Trophoblast cell (in vitro differentiated cells and primary cell): ENCODE measurements at regions not wholly inside any gene's neighbourhood (a gene's known extent, or its start where the extent isn't known, plus 50 kb on each side); places are given as distances from the start of the nearest gene placed in this dataset.
"Not testable (repeated sequence)": the region's sequence is repeated elsewhere in the genome, so short reads cannot be mapped to it uniquely, and the experiment has no call there.

Experiments
- DNase-seq, 2 donors: peaks; one replicate each; pipeline ENCODE4 v3.0.0-alpha.2; 2016
- H2AFZ ChIP-seq: 2 replicates; pipeline ENCODE4 v1.6.1; 2013; ENCODE audit warnings: low read length, moderate library complexity, mild to moderate bottlenecking; ENCODE audit not compliant: insufficient read depth, poor library complexity
- H2AK5ac ChIP-seq: 2 replicates; pipeline ENCODE4 v1.6.1; 2013; ENCODE audit warnings: mild to moderate bottlenecking, low read length
- H2BK120ac ChIP-seq: 2 replicates; pipeline ENCODE4 v1.6.1; 2013; ENCODE audit warnings: low read length, mild to moderate bottlenecking, moderate library complexity; ENCODE audit not compliant: insufficient read depth, poor library complexity
- H2BK12ac ChIP-seq: 2 replicates; pipeline ENCODE4 v1.6.1; 2013; ENCODE audit warnings: mild to moderate bottlenecking, low read length, moderate library complexity
- H2BK5ac ChIP-seq: 2 replicates; pipeline ENCODE4 v1.6.1; 2013; ENCODE audit warnings: low read length, low read depth, moderate library complexity, mild to moderate bottlenecking; ENCODE audit not compliant: poor library complexity
- H3K14ac ChIP-seq: 2 replicates; pipeline ENCODE4 v1.6.1; 2013; ENCODE audit warnings: mild to moderate bottlenecking, low read length
- H3K18ac ChIP-seq: 2 replicates; pipeline ENCODE4 v1.6.1; 2013; ENCODE audit warnings: mild to moderate bottlenecking, low read length
- H3K23ac ChIP-seq: 2 replicates; pipeline ENCODE4 v1.6.1; 2013; ENCODE audit warnings: low read length
- H3K27ac ChIP-seq: 2 replicates; pipeline ENCODE4 v1.5.1; 2013; ENCODE audit warnings: low read depth, mild to moderate bottlenecking, inconsistent platforms, low read length, moderate library complexity
- H3K27me3 ChIP-seq: 2 replicates; pipeline ENCODE4 v1.6.1; 2013; ENCODE audit warnings: inconsistent platforms, mild to moderate bottlenecking, low read length, moderate library complexity; ENCODE audit not compliant: insufficient read depth
- H3K36me3 ChIP-seq, 2 experiments: 1 replicate in 1 of 2; 2 replicates in 1 of 2; pipeline ENCODE4 v1.6.1; 2013; ENCODE audit warnings: low read length in 2 of 2, mild to moderate bottlenecking in 2 of 2, moderate library complexity in 1 of 2; ENCODE audit not compliant: insufficient read depth in 2 of 2, control insufficient read depth in 1 of 2
- H3K4ac ChIP-seq: 2 replicates; pipeline ENCODE4 v1.6.1; 2013; ENCODE audit warnings: low read depth, mild to moderate bottlenecking, low read length, moderate library complexity
- H3K4me1 ChIP-seq, 2 experiments: 1 replicate in 1 of 2; 2 replicates in 1 of 2; pipeline ENCODE4 v1.6.1; 2013; ENCODE audit warnings: low read length in 2 of 2, mild to moderate bottlenecking in 2 of 2, moderate library complexity in 1 of 2; ENCODE audit not compliant: insufficient read depth in 2 of 2, control insufficient read depth in 1 of 2
- H3K4me2 ChIP-seq: 2 replicates; pipeline ENCODE4 v1.6.1; 2013; ENCODE audit warnings: inconsistent platforms, mild to moderate bottlenecking, low read length, moderate library complexity
- H3K4me3 ChIP-seq: 2 replicates; pipeline ENCODE4 v1.5.1; 2013; ENCODE audit warnings: mild to moderate bottlenecking, low read depth, low read length, inconsistent platforms
- H3K79me1 ChIP-seq: one replicate; pipeline ENCODE4 v1.6.1; 2013; ENCODE audit warnings: low read length
- H3K79me2 ChIP-seq: 2 replicates; pipeline ENCODE4 v1.6.1; 2013; ENCODE audit warnings: low read length, mild to moderate bottlenecking; ENCODE audit not compliant: control insufficient read depth, insufficient read depth, poor library complexity
- H3K9ac ChIP-seq: 2 replicates; pipeline ENCODE4 v1.6.1; 2013; ENCODE audit warnings: mild to moderate bottlenecking, low read length
- H3K9me3 ChIP-seq: 2 replicates; pipeline ENCODE4 v1.6.1; 2013; ENCODE audit warnings: low read depth, mild to moderate bottlenecking, control low read depth, inconsistent platforms, low read length; ENCODE audit not compliant: insufficient read depth
- H4K12ac ChIP-seq: 2 replicates; pipeline ENCODE4 v1.6.1; 2013; ENCODE audit warnings: low read depth, mild to moderate bottlenecking, low read length, moderate library complexity
- H4K8ac ChIP-seq: 2 replicates; pipeline ENCODE4 v1.6.1; 2013; ENCODE audit warnings: low read depth, mild to moderate bottlenecking, low read length, moderate library complexity
- H4K91ac ChIP-seq: one replicate; pipeline ENCODE4 v1.6.1; 2013; ENCODE audit warnings: low read depth, mild to moderate bottlenecking, low read length, moderate library complexity
- WGBS: extraction: QIAGEN DNeasy Blood & Tissue Kit; methylation state at CpG from one replicate; pipeline ENCODE4 v1.1.7; 2013; ENCODE audit warnings: missing lambda C conversion rate; ENCODE audit not compliant: insufficient read length, insufficient coverage; ENCODE audit errors: extremely low coverage; 5-methylcytosine and 5-hydroxymethylcytosine counted together

- Histone ChIP-seq H2AFZ (no peak overlapping the region), H2BK12ac (no peak overlapping the region), H2AK5ac (no peak overlapping the region), H2BK5ac (no peak overlapping the region), H3K36me3 (no peaks in the 10 kb centered on the region), H4K12ac (no peak overlapping the region), H2BK120ac (no peak overlapping the region), H3K23ac (no peak overlapping the region), H4K91ac (no peak overlapping the region), H3K27me3 (no peaks in the 10 kb centered on the region), H3K79me2 (peaks cover 2% of the 10 kb centered on the region), H3K18ac (no peak overlapping the region), H3K4me1 (peaks cover 4 to 7% of the 10 kb centered on the region in 2 experiments), H3K9me3 (no peaks in the 10 kb centered on the region), H4K8ac (no peak overlapping the region), H3K27ac (no peak overlapping the region), H3K4me2 (no peak overlapping the region), H3K14ac (no peak overlapping the region), H3K4ac (no peak overlapping the region), H3K9ac (no peak overlapping the region), H3K79me1 (peaks cover 16% of the 10 kb centered on the region), H3K4me3 (no peak overlapping the region)
- no peak for DNase-seq
- WGBS, result no CpG with 5 or more reads among the region's 2 CpGs
Measured at GRCh38 chr10:90227786-90228185, 526.4 kb downstream of the KIF20B start.

- Histone ChIP-seq H2BK12ac (no peak overlapping the region), H3K9me3 (no peaks in the 10 kb centered on the region), H3K36me3 (no peaks in the 10 kb centered on the region), H3K27ac (no peak overlapping the region), H3K4me1 (no peaks in the 10 kb centered on the region), H3K18ac (no peak overlapping the region), H3K4ac (no peak overlapping the region), H3K4me3 (no peak overlapping the region), H3K79me2 (no peaks in the 10 kb centered on the region), H2AK5ac (no peak overlapping the region), H3K23ac (no peak overlapping the region), H4K91ac (no peak overlapping the region), H4K12ac (no peak overlapping the region), H2AFZ (no peak overlapping the region), H3K4me2 (no peak overlapping the region), H3K79me1 (peaks cover 8% of the 10 kb centered on the region), H3K14ac (no peak overlapping the region), H4K8ac (no peak overlapping the region), H2BK120ac (no peak overlapping the region), H3K9ac (no peak overlapping the region), H2BK5ac (no peak overlapping the region), H3K27me3 (no peaks in the 10 kb centered on the region)
- no peak for DNase-seq
- no CpG with 5 or more reads among the region's 2 CpGs for WGBS
Measured at GRCh38 chr10:90229486-90229885, 528.1 kb downstream of the KIF20B start.

GRCh38 chr10:90233805-90234204 lies 532.4 kb downstream of the KIF20B start:
- H3K4me1 ChIP-seq, H2BK120ac ChIP-seq, H3K36me3 ChIP-seq, H2BK12ac ChIP-seq, H2AFZ ChIP-seq, H3K4ac ChIP-seq, H3K79me1 ChIP-seq, H3K18ac ChIP-seq, H2BK5ac ChIP-seq, H3K27ac ChIP-seq, H4K8ac ChIP-seq, H3K14ac ChIP-seq, H4K12ac ChIP-seq, H3K79me2 ChIP-seq, H3K9me3 ChIP-seq, H3K4me3 ChIP-seq, H2AK5ac ChIP-seq, H4K91ac ChIP-seq, H3K4me2 ChIP-seq, H3K23ac ChIP-seq, H3K9ac ChIP-seq, H3K27me3 ChIP-seq, DNase-seq: not testable (repeated sequence)
- no CpG with 5 or more reads among the region's 1 CpG for WGBS

GRCh38 chr10:90245623-90246022 lies 544.2 kb downstream of the KIF20B start:
- no peaks in the 10 kb centered on the region for H3K27me3 ChIP-seq
- H3K4ac ChIP-seq, result no peak overlapping the region
- no peak for DNase-seq
- H2AK5ac ChIP-seq, result no peak overlapping the region
- no peaks in the 10 kb centered on the region for H3K4me1 ChIP-seq
- no peak overlapping the region for H3K4me3 ChIP-seq
- no peak overlapping the region for H2BK5ac ChIP-seq
- no peak overlapping the region for H4K12ac ChIP-seq
- no peak overlapping the region for H3K9ac ChIP-seq
- no peak overlapping the region for H3K18ac ChIP-seq
- no peaks in the 10 kb centered on the region for H3K36me3 ChIP-seq
- no peaks in the 10 kb centered on the region for H3K79me1 ChIP-seq
- H3K79me2 ChIP-seq, result no peaks in the 10 kb centered on the region
- no CpG with 5 or more reads among the region's 2 CpGs for WGBS
- no peak overlapping the region for H3K23ac ChIP-seq
- no peak overlapping the region for H2BK120ac ChIP-seq
- H3K9me3 ChIP-seq, result no peaks in the 10 kb centered on the region
- no peak overlapping the region for H2BK12ac ChIP-seq
- no peak overlapping the region for H3K4me2 ChIP-seq
- H3K27ac ChIP-seq, result no peak overlapping the region
- no peak overlapping the region for H4K8ac ChIP-seq
- H4K91ac ChIP-seq, result no peak overlapping the region
- H2AFZ ChIP-seq, result no peak overlapping the region
- H3K14ac ChIP-seq, result no peak overlapping the region
